ENCODE measurements at regions not wholly inside any gene's neighbourhood (a gene's known extent, or its start where the extent isn't known, plus 50 kb on each side); places are given as distances from the start of the nearest gene placed in this dataset.

- no peak overlapping the region for H3K4me3 Mint-ChIP-seq (ENCODE audit: unreplicated experiment)
- H3K9me3 Mint-ChIP-seq (ENCODE audit: unreplicated experiment) = no peaks in the 10 kb centered on the region
- peaks cover 37% of the 10 kb centered on the region for H3K27me3 Mint-ChIP-seq (ENCODE audit: unreplicated experiment)
- H3K4me1 Mint-ChIP-seq (ENCODE audit: unreplicated experiment) = peaks cover 2% of the 10 kb centered on the region
- H3K27ac Mint-ChIP-seq (ENCODE audit: unreplicated experiment) = no peak overlapping the region
- H3K36me3 Mint-ChIP-seq (ENCODE audit: unreplicated experiment) = no peaks in the 10 kb centered on the region
- peak; percentile 70 for DNase-seq (ENCODE audit: extremely low spot score, unreplicated experiment)
- TF ChIP-seq CTCF (IDR thresholded peaks at IDR 0.05) = no peak
These were observed 255.1 kb downstream of the CDH26 start for GRCh38 chr20:60213126-60213893.

- DNase-seq (ENCODE audit: extremely low spot score, unreplicated experiment) = peak; percentile 36
- H3K4me3 Mint-ChIP-seq (ENCODE audit: unreplicated experiment) = no peak overlapping the region
- H3K27ac Mint-ChIP-seq (ENCODE audit: unreplicated experiment) = no peak overlapping the region
- peaks cover 24% of the 10 kb centered on the region for H3K27me3 Mint-ChIP-seq (ENCODE audit: unreplicated experiment)
- H3K9me3 Mint-ChIP-seq (ENCODE audit: unreplicated experiment) = no peaks in the 10 kb centered on the region
- H3K36me3 Mint-ChIP-seq (ENCODE audit: unreplicated experiment) = no peaks in the 10 kb centered on the region
- peaks cover 2% of the 10 kb centered on the region for H3K4me1 Mint-ChIP-seq (ENCODE audit: unreplicated experiment)
- no peak for TF ChIP-seq CTCF (IDR thresholded peaks at IDR 0.05)
These were observed 256.9 kb downstream of the CDH26 start for GRCh38 chr20:60214901-60215815.

GRCh38 chr20:60215816-60216730 is 257.9 kb downstream of the CDH26 start:
- peak; percentile 63 for DNase-seq (ENCODE audit: extremely low spot score, unreplicated experiment)
- peaks cover 23% of the 10 kb centered on the region for H3K27me3 Mint-ChIP-seq (ENCODE audit: unreplicated experiment)
- H3K4me1 Mint-ChIP-seq (ENCODE audit: unreplicated experiment) = peaks cover 1% of the 10 kb centered on the region
- H3K27ac Mint-ChIP-seq (ENCODE audit: unreplicated experiment) = no peak overlapping the region
- H3K9me3 Mint-ChIP-seq (ENCODE audit: unreplicated experiment) = no peaks in the 10 kb centered on the region
- no peaks in the 10 kb centered on the region for H3K36me3 Mint-ChIP-seq (ENCODE audit: unreplicated experiment)
- no peak for TF ChIP-seq CTCF (IDR thresholded peaks at IDR 0.05)
- no peak overlapping the region for H3K4me3 Mint-ChIP-seq (ENCODE audit: unreplicated experiment)

- H3K4me1 Mint-ChIP-seq (ENCODE audit: unreplicated experiment) = no peaks in the 10 kb centered on the region
- no peak for TF ChIP-seq CTCF (IDR thresholded peaks at IDR 0.05)
- H3K27me3 Mint-ChIP-seq (ENCODE audit: unreplicated experiment) = peaks cover 33% of the 10 kb centered on the region
- no peaks in the 10 kb centered on the region for H3K9me3 Mint-ChIP-seq (ENCODE audit: unreplicated experiment)
- no peak overlapping the region for H3K27ac Mint-ChIP-seq (ENCODE audit: unreplicated experiment)
- H3K4me3 Mint-ChIP-seq (ENCODE audit: unreplicated experiment) = no peak overlapping the region
- H3K36me3 Mint-ChIP-seq (ENCODE audit: unreplicated experiment) = no peaks in the 10 kb centered on the region
- no peak for DNase-seq (ENCODE audit: extremely low spot score, unreplicated experiment)
These were observed 261.0 kb downstream of the CDH26 start for GRCh38 chr20:60219231-60219630.
